ENCODE measurements at regions not wholly inside any gene's neighbourhood (a gene's known extent, or its start where the extent isn't known, plus 50 kb on each side); places are given as distances from the start of the nearest gene placed in this dataset.

- DNase-seq = no peak
Measured at GRCh38 chr13:76795701-76796695, 90.2 kb downstream of the KCTD12 start.

- peak; percentile 78 for DNase-seq
Measured at GRCh38 chr13:76792731-76793347, 93.4 kb downstream of the KCTD12 start.

- no peak for DNase-seq
Measured at GRCh38 chr13:76790980-76791819, 95.0 kb downstream of the KCTD12 start.

- no peak for DNase-seq
Measured at GRCh38 chr13:76790526-76790925, 95.7 kb downstream of the KCTD12 start.

- DNase-seq = no peak
Measured at GRCh38 chr13:76783798-76784197, 102.4 kb downstream of the KCTD12 start.

- no peak for DNase-seq
Measured at GRCh38 chr13:76778853-76779252, 107.4 kb downstream of the KCTD12 start.

DNA sequence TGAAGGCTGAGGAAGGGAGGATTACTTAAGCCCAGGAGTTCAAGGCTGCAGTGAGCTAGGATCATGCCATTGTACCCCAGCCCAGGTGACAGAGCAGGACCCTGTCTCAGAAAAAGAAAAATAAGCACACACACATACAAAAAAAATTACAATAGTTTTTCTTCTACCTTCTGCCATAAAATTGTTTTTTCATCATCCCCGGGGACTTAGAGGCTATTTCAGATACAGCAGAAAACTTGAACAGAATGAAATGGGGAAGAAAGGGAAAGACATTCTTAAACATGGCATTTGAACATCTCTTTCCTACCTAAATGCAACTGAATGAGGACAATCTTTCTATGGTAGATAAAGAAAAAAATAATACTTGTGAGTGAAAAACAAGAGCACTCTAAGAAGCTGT is 109.1 kb downstream of the KCTD12 start:
- DNase-seq = no peak

GRCh38 chr13:76775088-76775740 is 111.0 kb downstream of the KCTD12 start:
- DNase-seq = no peak

DNA sequence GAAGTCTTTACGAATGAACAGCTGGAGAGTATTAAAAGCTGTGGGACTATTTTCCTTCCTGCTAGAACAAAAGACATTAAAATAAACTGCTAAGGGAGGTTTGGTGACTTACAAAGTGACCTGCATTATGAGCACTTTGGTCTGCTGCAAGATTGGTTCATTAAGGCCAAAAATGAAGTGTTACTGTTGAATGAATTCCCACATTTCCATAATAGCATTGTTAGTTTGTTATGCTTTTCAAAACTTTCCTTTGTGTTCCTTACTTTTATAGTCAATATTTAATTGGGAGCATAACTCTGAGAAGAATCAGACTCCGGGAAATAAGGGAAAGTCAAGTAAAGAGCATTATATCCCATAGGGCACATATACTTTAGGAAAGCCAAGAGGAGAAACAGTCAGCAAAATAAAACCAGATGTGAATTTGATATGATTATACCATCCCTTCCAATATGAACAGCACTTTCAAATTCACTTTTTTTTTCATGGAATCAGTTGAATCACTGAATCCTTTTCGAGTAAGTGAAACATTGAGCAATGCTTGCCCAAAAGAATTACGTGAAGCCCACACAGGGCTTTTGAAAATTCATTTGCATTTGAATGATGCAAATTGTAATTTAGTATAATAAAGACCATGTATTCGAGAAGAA is 112.6 kb downstream of the KCTD12 start:
- no peak for DNase-seq

GRCh38 chr13:76772241-76772640 is 114.0 kb downstream of the KCTD12 start:
- DNase-seq = no peak

- DNase-seq = no peak
Measured at GRCh38 chr13:76769271-76769791, 116.9 kb downstream of the KCTD12 start.

DNA sequence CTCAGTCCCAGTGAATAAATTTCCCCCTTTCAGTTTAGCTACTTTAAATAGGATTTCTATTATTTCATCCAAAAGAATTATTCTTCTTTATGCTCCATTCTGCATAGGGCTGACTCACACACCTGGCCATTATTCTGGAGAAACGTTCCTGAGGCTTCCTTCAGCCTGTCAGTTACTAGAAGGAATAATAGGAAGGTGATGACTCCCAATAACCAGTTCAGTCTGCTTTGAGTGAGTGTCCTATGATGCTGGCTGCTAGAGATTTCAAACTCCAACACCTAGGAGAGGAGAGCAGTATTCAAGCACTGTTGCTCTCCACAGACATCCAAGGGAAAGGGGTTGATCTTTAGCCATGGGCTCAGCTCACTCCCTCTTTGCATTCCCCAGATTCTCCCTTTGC is 117.8 kb downstream of the KCTD12 start:
- no peak for DNase-seq

DNA sequence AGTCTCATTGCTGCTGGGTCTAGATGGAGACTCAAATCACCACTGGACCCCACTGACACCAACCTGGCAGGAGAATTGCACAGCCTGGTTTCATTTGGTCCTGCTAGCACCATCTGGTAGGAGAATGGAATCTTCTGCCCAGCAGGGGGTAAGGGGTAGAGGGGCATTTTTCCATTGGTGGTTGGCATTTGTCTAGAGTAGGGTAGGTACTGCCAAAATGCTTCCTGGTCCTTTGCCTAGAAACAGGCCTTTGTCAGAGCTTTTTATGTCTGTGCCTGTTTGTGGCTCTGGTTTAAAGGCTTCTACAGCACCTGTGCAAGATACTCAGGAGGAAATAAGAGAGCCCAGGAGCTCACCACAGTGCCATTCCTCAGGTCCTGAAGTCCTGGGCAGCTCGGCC is 121.3 kb downstream of the KCTD12 start:
- no peak for DNase-seq

DNA sequence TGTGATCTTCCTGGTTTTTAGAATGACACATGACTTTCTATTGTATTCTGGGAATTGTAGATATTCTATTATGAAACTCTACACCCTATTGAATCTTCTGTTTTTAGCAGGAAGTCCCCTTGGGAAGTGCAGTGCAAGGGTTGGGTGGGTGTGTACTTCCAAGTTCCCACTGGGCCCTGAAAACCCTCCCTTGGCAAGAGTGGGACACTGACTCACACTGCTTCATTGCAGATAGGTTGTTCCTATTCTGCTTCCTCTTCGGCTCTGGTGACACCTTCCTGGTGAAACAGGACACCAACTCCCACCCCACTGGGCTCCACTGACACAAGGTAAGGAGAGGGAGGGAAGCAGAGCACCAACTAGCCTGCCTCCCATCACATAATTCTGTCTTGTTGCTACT is 121.8 kb downstream of the KCTD12 start:
- no peak for DNase-seq

GRCh38 chr13:76762721-76763120 is 123.5 kb downstream of the KCTD12 start:
- DNase-seq = no peak

DNA sequence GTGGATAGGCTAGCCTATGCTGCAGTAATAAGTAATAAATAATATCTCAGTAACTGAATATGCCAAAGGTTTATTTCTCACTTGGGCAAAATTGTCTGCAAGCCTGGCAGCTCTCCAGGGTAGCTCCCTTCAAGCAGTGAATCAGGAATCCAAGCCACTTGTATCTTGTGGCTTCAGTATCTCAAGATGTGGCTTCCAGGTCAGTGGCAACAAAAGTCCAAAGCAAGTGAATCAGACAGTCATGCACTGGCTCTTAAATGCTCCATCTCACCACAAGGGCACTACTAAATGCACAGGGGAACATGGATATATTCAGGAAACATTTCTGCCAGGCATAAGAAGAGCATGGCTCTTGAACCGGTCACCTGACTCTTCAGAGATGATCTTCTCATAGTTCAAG is 126.3 kb downstream of the KCTD12 start:
- no peak for DNase-seq

DNA sequence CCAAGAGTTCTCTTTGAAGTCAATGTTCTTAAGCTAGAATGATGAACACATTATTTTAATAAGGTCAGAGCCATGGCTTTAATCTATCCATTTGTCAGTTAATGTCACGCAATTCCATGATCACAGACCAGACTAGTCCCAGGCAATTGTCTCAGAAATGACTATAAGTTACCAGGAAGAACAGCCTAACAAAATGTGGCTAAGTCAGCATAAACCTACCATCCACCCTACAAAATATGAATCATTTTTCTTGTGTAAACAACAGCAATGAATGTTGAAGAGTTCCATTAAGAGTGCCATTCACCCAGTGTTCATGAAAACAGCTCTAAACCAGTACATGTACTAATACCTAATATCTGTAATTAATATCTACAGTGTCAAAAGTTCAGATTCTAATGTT is 127.5 kb downstream of the KCTD12 start:
- DNase-seq = peak; percentile 25

DNA sequence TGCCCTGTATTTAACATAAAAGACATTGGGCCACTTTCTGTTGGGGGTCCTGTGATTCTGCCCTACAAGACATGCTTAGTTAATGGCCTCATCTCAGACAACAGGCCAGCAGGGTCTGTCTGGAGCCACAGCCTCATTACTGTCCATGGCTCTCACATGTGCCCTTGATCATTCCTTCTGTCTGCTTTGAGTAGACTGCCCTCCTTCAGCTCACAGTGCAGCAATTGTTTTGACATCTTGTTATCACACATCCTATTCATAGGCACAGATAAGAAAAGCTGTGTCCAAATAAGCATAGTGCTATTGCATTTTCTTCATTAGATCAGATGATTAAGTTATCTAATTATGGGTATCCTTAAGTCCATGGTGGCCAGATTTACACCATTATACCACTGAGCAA is 127.9 kb downstream of the KCTD12 start:
- no peak for DNase-seq

- DNase-seq = no peak
Measured at GRCh38 chr13:76756451-76756850, 129.8 kb downstream of the KCTD12 start.

GRCh38 chr13:76754414-76754813 is 131.8 kb downstream of the KCTD12 start:
- peak; percentile 5 for DNase-seq

- DNase-seq = no peak
Measured at GRCh38 chr13:76751278-76751677, 134.9 kb downstream of the KCTD12 start.

DNA sequence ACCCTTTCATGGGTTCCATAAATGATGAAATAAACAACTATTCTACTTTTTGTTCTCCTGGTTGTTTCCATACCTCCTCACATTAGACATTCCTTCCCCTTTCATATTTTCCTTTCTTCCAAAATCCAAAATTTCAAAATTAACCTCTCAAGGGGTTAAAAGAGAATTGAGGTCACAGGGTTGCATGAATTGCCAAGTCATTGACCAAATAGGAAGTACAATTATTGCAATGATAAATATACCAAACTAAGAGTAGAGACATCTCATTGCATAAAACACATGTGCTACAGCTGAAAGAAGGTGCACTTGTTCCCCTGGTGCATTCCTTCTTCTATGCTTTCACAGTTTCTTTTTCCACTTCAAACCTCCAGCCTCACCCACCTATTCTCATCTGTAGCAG is 136.1 kb downstream of the KCTD12 start:
- DNase-seq = no peak
